ENCODE measurements at regions not wholly inside any gene's neighbourhood (a gene's known extent, or its start where the extent isn't known, plus 50 kb on each side); places are given as distances from the start of the nearest gene placed in this dataset.

DNA sequence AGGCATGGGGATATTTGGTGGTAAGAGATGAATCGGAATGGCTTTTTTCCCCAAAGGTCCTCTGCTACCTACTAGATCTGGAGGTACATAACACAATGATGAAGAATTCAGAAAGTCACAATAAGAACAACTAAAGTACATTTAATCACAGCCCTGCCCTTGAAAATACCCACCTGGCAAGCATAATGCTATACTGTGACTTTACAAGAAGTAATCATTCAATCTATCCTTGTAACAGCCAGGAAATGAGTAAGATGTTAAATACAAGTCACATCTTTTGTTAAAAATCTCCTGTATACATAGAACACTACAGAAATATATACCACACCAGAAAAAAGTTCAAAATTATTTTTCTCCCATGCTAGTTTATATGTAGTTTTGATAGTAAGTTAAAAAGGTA, 108.3 kb upstream of the ABCB5 start:
- Histone ChIP-seq H2BK120ac (ENCODE audit: low read depth, low read length, poor library complexity, severe bottlenecking) (no peak overlapping the region), H4K91ac (ENCODE audit: insufficient read length, low read depth, low read length) (no peak overlapping the region), H3K56ac (ENCODE audit: insufficient read length, low read depth, low read length) (no peak overlapping the region), H2BK15ac (ENCODE audit: low read depth, low read length) (no peak overlapping the region), H3K27ac (ENCODE audit: insufficient read length, low read depth, low read length) (no peak overlapping the region), H3K9ac (ENCODE audit: extremely low read depth, insufficient read length, low read length) (no peak overlapping the region), H3K23me2 (ENCODE audit: insufficient read length, low read depth, low read length, poor library complexity, severe bottlenecking) (no peaks in the 10 kb centered on the region), H4K20me1 (ENCODE audit: control insufficient read depth, insufficient read depth, insufficient read length) (no peaks in the 10 kb centered on the region), H2AFZ (ENCODE audit: low read length) (no peak overlapping the region), H2BK12ac (ENCODE audit: insufficient read length, low read depth, low read length) (no peak overlapping the region), H3K14ac (ENCODE audit: insufficient read depth, low read length) (no peak overlapping the region), H3K27me3 (ENCODE audit: insufficient read depth, low read length) (no peaks in the 10 kb centered on the region), H3K79me1 (ENCODE audit: insufficient read depth, low read depth, low read length, poor library complexity, severe bottlenecking) (no peaks in the 10 kb centered on the region), H3K79me2 (ENCODE audit: insufficient read depth, low read length) (no peaks in the 10 kb centered on the region), H2BK5ac (ENCODE audit: insufficient read length, low read length) (no peak overlapping the region), H3K9me3 (ENCODE audit: control insufficient read depth, low read depth, low read length) (no peaks in the 10 kb centered on the region), H4K5ac (ENCODE audit: insufficient read length, low read depth, low read length) (no peak overlapping the region), H2AK5ac (ENCODE audit: insufficient read length, low read length) (no peak overlapping the region), H3K23ac (ENCODE audit: insufficient read length, low read depth, low read length) (no peak overlapping the region), H3K18ac (ENCODE audit: insufficient read length, low read depth, low read length) (no peak overlapping the region), H4K8ac (replicated peaks; ENCODE audit: insufficient read length, low read depth, low read length) (no peak overlapping the region), H3K4me1 (ENCODE audit: insufficient read depth, low read length) (no peaks in the 10 kb centered on the region), H3T11ph (ENCODE audit: low read length) (no peak overlapping the region), H3K4me2 (ENCODE audit: insufficient read depth, insufficient read length, low read length) (no peak overlapping the region), H2BK20ac (ENCODE audit: low read depth, low read length, poor library complexity, severe bottlenecking) (no peak overlapping the region), H3K4ac (ENCODE audit: low read depth, low read length) (no peak overlapping the region)
- Mint-ChIP-seq H3K4me3 (no peak overlapping the region), H3K9me3 (no peaks in the 10 kb centered on the region), H3K27ac (peak overlapping the region in 1 of 3 experiments; percentile 8; a peak in 1 of 7 replicates), H3K4me1 (0 out of 4 replicates have a peak, but pooled peaks cover 0 to 2% of the 10 kb centered on the region in 2 experiments), H3K36me3 (ENCODE audit: insufficient read depth in 1 of 3, low read depth in 3 of 3) (no peaks in the 10 kb centered on the region), H3K27me3 (ENCODE audit: low read depth) (no peaks in the 10 kb centered on the region)
- DNase-seq: no peak
- WGBS (ENCODE audit: extremely low coverage, insufficient read length, low lambda C conversion rate): no CpG with 5 or more reads among the region's 1 CpG
- TF ChIP-seq, protein P1, sequence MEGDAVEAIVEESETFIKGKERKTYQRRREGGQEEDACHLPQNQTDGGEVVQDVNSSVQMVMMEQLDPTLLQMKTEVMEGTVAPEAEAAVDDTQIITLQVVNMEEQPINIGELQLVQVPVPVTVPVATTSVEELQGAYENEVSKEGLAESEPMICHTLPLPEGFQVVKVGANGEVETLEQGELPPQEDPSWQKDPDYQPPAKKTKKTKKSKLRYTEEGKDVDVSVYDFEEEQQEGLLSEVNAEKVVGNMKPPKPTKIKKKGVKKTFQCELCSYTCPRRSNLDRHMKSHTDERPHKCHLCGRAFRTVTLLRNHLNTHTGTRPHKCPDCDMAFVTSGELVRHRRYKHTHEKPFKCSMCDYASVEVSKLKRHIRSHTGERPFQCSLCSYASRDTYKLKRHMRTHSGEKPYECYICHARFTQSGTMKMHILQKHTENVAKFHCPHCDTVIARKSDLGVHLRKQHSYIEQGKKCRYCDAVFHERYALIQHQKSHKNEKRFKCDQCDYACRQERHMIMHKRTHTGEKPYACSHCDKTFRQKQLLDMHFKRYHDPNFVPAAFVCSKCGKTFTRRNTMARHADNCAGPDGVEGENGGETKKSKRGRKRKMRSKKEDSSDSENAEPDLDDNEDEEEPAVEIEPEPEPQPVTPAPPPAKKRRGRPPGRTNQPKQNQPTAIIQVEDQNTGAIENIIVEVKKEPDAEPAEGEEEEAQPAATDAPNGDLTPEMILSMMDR (conservative IDR thresholded peaks at IDR 0.05): no peak
